ENCODE measurements at regions not wholly inside any gene's neighbourhood (a gene's known extent, or its start where the extent isn't known, plus 50 kb on each side); places are given as distances from the start of the nearest gene placed in this dataset.

DNA sequence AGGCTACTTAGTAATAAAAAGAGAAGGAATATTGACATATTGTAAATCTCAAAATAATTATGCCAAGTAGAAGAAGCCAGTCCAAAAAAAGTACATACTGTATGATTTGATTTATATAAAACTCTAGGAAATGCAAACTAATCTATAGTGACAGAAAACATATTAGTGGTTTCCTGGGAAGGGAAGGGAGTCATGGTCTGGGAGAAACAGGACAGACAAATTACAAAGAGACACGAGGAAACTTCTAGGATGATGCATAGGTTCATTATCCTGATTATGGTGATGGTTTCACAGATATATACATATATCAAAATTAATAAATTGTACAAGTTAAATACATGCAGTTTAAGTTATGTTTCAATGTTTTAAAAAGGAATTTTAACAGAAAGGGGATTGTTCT is 81.0 kb upstream of the GOLGA8B start:
- TF ChIP-seq, protein P1, sequence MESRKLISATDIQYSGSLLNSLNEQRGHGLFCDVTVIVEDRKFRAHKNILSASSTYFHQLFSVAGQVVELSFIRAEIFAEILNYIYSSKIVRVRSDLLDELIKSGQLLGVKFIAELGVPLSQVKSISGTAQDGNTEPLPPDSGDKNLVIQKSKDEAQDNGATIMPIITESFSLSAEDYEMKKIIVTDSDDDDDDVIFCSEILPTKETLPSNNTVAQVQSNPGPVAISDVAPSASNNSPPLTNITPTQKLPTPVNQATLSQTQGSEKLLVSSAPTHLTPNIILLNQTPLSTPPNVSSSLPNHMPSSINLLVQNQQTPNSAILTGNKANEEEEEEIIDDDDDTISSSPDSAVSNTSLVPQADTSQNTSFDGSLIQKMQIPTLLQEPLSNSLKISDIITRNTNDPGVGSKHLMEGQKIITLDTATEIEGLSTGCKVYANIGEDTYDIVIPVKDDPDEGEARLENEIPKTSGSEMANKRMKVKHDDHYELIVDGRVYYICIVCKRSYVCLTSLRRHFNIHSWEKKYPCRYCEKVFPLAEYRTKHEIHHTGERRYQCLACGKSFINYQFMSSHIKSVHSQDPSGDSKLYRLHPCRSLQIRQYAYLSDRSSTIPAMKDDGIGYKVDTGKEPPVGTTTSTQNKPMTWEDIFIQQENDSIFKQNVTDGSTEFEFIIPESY (IDR thresholded peaks at IDR 0.05; ENCODE audit: extremely low read depth, insufficient replicate concordance, low read length) = no peak
- TF ChIP-seq, protein P2, sequence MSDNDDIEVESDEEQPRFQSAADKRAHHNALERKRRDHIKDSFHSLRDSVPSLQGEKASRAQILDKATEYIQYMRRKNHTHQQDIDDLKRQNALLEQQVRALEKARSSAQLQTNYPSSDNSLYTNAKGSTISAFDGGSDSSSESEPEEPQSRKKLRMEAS (IDR thresholded peaks at IDR 0.05) = no peak
- no peak for TF ChIP-seq EZH2 (IDR thresholded peaks at IDR 0.05)
- no peak for TF ChIP-seq YY1 (IDR thresholded peaks at IDR 0.05; ENCODE audit: extremely low read depth, insufficient replicate concordance, low read depth, low read length)
- TF ChIP-seq EZH2phosphoT487 (IDR thresholded peaks at IDR 0.05; ENCODE audit: borderline replicate concordance) = no peak
- TF ChIP-seq CEBPB (IDR thresholded peaks at IDR 0.05; ENCODE audit: low read depth) = no peak
- TF ChIP-seq RAD21 (IDR thresholded peaks at IDR 0.05; ENCODE audit: low read depth) = no peak
- TF ChIP-seq CBX3 (IDR thresholded peaks at IDR 0.05; ENCODE audit: low read depth) = no peak
- TF ChIP-seq SP1 (IDR thresholded peaks at IDR 0.05; ENCODE audit: low read depth) = no peak
- TF ChIP-seq ZFX (IDR thresholded peaks at IDR 0.05) = no peak
- TF ChIP-seq EGR1 (IDR thresholded peaks at IDR 0.05; ENCODE audit: low read depth) = no peak
- no peak for TF ChIP-seq SIN3A (IDR thresholded peaks at IDR 0.05; ENCODE audit: low read depth)
- TF ChIP-seq SRF (IDR thresholded peaks at IDR 0.05; ENCODE audit: low read depth) = no peak
- TF ChIP-seq JUND (IDR thresholded peaks at IDR 0.05) = no peak
- TF ChIP-seq, protein P3, sequence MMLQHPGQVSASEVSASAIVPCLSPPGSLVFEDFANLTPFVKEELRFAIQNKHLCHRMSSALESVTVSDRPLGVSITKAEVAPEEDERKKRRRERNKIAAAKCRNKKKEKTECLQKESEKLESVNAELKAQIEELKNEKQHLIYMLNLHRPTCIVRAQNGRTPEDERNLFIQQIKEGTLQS (IDR thresholded peaks at IDR 0.05) = no peak
- no peak for TF ChIP-seq TCF7L2 (IDR thresholded peaks at IDR 0.05; ENCODE audit: borderline replicate concordance, extremely low read depth, insufficient read depth, insufficient read length)
- no peak for TF ChIP-seq POLR2A (IDR thresholded peaks at IDR 0.05; ENCODE audit: borderline replicate concordance, extremely low read depth, insufficient read depth, insufficient read length)
- no peak for TF ChIP-seq FOSL1 (IDR thresholded peaks at IDR 0.05; ENCODE audit: low read depth)
- intact Hi-C loops (cut with micrococcal nuclease) = no loop called here
- Histone ChIP-seq H3K9me2 (ENCODE audit: insufficient read depth) (no peaks in the 10 kb centered on the region), H4K20me1 (ENCODE audit: insufficient read depth) (no peaks in the 10 kb centered on the region), H3K4me1 (ENCODE audit: control insufficient read depth in 1 of 2, insufficient read depth in 2 of 2, low read length in 2 of 2) (no peaks in the 10 kb centered on the region), H3K4me2 (ENCODE audit: low read length) (no peak overlapping the region), H3K9me3 (ENCODE audit: control insufficient read depth in 1 of 2, insufficient read depth in 1 of 2, low read depth in 1 of 2, low read length in 2 of 2) (no peaks in the 10 kb centered on the region), H3K27me3 (ENCODE audit: insufficient read depth, low read length) (peaks cover 51% of the 10 kb centered on the region), H3K36me3 (ENCODE audit: control insufficient read depth in 1 of 2, insufficient read depth in 2 of 2, low read length in 2 of 2) (no peaks in the 10 kb centered on the region), H2AFZ (ENCODE audit: low read depth, low read length, poor library complexity, severe bottlenecking) (no peak overlapping the region), H3K27ac (ENCODE audit: low read depth, low read length) (no peak overlapping the region), H3K79me2 (ENCODE audit: insufficient read depth, low read length) (no peaks in the 10 kb centered on the region), H3K9ac (ENCODE audit: low read length) (no peak overlapping the region), H3K4me3 (replicated peaks in 1 of 2; ENCODE audit: low read depth in 1 of 2, low read length in 2 of 2) (no peak overlapping the region)
- no peak for ATAC-seq
- RAD21 ChIA-PET (ENCODE audit: low non-redundant PET in 1 of 2, low total read pairs in 2 of 2, uncharacterized antibody in 2 of 2, unreplicated experiment in 2 of 2) = no interaction called here
- BruUV-seq (replicated peaks) = no TSS peak
- POLR2A ChIA-PET = no interaction called here
- CTCF ChIA-PET = no interaction called here
- DNase-seq (ENCODE audit: low read depth, low spot score) = no peak
